Urinary bladder (tissue), 3 donors: ENCODE measurements at regions not wholly inside any gene's neighbourhood (a gene's known extent, or its start where the extent isn't known, plus 50 kb on each side); places are given as distances from the start of the nearest gene placed in this dataset.
"Not testable (repeated sequence)": the region's sequence is repeated elsewhere in the genome, so short reads cannot be mapped to it uniquely, and the experiment has no call there.

ENCODE experiments used
- DNase-seq: peaks from one replicate; pipeline ENCODE4 v3.0.0-alpha.2; 2015; ENCODE audit errors: extremely low spot score
- H3K27ac ChIP-seq: one replicate; pipeline ENCODE4 v1.5.1; 2013; ENCODE audit warnings: low read depth, mild to moderate bottlenecking, moderate library complexity
- H3K36me3 ChIP-seq: one replicate; pipeline ENCODE4 v1.6.1; 2013; ENCODE audit warnings: mild to moderate bottlenecking, moderate library complexity; ENCODE audit not compliant: insufficient read depth
- H3K4me1 ChIP-seq: one replicate; pipeline ENCODE4 v1.6.1; 2013; ENCODE audit warnings: mild to moderate bottlenecking, moderate library complexity; ENCODE audit not compliant: insufficient read depth
- H3K4me3 ChIP-seq: one replicate; pipeline ENCODE4 v1.5.1; 2013; ENCODE audit warnings: low read depth, low read length
- WGBS: extraction: QIAGEN DNeasy Blood & Tissue Kit; methylation state at CpG from one replicate; pipeline ENCODE4 v1.1.7; 2013; 5-methylcytosine and 5-hydroxymethylcytosine counted together
- donor health status: healthy with polysubstance abuse.
- donor health status: healthy.

DNA sequence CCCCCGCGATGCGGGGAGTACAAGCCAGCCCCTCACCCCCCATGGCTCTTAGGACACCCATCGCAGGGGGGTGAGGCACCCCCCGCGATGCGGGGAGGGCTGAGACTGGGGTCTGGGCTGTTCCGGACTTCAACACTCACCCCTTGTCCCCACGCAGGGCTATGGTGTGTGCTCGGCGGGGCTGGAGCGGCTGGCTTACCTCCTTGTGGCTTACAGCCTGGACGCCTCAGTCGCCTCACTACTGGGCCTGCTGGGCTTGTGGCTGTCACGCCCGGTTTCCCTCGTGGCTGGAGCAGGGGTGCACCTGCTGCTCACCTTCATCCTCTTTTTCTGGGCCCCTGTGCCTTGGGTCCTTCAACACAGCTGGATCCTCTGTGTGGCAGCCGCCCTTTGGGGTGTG lies 87.8 kb upstream of the HMX1 start:
- not testable (repeated sequence) for H3K36me3 ChIP-seq, DNase-seq, H3K4me1 ChIP-seq, H3K4me3 ChIP-seq, H3K27ac ChIP-seq
- WGBS: 72% methylated on average over 18 of the region's 18 CpGs

DNA sequence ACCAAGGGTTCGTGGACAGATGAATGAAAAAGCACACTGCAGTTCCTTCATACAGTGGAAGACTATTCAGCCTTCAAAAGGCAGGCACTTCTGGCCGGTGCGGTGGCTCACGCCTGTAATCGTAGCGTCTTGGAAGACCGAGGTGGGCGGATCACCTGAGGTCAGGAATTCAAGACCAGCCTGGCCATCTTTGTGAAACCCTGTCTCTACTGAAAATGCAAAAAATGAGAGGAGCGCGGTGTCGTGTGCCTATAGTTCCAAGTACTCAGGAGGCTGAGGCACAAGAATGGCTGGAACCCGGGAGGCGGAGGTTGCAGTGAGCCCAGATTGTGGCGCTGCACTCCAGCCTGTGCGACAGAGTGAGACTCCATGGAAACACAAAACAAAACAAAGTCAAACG lies 82.4 kb upstream of the HMX1 start:
- H3K4me3 ChIP-seq: not testable (repeated sequence)

DNA sequence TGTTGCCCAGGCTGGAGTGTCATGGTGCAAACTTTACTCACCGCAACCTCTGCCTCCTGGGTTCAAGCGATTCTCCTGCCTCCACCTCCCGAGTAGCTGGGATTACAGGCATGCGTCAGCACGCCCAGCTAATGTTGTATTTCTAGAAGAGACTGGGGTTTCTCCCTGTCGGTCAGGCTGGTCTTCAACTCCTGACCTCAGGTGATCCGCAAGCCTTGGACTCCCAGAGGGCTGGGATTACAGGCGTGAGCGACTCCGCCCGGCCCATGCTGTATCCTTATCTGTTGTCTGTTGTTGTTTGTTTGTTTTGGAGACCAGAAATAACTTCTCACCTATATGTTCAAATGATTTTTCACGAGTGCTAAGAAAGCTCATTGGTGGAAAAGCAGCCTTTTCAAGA lies 81.2 kb upstream of the HMX1 start:
- DNase-seq, H3K36me3 ChIP-seq, H3K27ac ChIP-seq, H3K4me1 ChIP-seq, H3K4me3 ChIP-seq: not testable (repeated sequence)
- WGBS: 84% methylated on average over 12 of the region's 12 CpGs

More for the DNA sequence above, 82.4 kb upstream of the HMX1 start:
- H3K4me1 ChIP-seq, H3K36me3 ChIP-seq, H3K27ac ChIP-seq, DNase-seq: not testable (repeated sequence)
- WGBS: 89% methylated on average over 16 of the region's 16 CpGs

DNA sequence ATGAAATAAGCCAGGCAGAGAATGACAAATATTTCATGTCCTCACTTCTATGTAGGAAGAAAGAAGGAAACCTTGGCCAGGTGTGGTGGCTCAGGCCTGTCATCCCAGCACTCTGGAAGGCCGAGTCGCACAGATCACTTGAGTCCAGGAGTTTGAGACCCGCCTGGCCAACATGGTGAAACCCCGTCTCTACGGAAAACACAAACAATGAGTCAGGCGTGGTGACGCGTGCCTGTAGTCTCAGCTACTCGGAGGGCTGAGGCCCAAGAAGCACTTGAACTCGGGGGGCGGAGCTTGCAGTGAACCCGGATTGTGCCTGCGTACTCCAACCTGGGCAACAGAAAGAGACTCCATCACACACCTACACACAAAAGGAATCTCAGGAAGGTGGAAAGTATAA lies 80.5 kb upstream of the HMX1 start:
- not testable (repeated sequence) for DNase-seq, H3K36me3 ChIP-seq, H3K4me3 ChIP-seq, H3K4me1 ChIP-seq, H3K27ac ChIP-seq
- WGBS: 80% methylated on average over 13 of the region's 13 CpGs

DNA sequence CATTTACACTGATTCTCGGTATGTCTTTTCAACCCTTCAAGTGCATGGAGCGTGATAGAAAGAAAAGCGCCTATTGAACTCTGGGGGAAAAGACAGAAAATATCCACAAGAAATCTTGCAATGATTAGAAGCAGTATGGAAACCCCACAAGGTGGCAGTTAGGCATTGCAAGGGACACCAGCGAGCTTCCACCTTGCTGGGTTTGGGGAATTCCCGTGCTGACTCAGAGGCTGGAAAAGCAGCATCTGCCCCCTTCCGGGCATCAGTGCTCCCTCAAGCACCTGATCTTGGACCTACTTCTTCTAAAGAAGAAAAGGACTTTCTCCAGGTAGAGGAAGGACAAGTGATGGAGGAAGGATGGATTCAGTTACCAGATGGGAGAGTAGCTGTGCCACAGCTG lies 73.9 kb upstream of the HMX1 start:
- 76% methylated on average over 6 of the region's 6 CpGs for whole genome bisulfite sequencing
- not testable (repeated sequence) for H3K4me1 ChIP-seq, DNase-seq, H3K27ac ChIP-seq, H3K4me3 ChIP-seq, H3K36me3 ChIP-seq

DNA sequence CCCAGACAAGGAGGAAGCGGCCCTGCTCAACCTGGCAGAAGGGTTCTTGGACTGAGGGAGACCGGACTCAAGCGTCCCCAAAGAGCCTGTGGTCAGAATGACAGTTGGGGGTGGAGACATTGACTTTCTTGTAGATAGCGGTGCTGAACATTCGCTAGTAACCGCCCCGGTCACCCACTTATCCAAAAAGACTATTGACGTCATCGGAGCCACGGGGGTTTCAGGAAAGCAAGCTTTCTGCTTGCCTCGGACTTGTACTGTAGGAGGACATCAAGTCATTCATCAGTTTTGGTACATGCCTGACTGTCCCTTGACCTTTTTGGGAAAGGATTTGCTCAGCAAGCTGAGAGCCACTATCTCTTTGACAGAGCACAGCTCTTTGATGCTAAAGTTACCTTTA lies 71.7 kb upstream of the HMX1 start:
- DNase-seq, H3K27ac ChIP-seq, H3K4me3 ChIP-seq, H3K36me3 ChIP-seq, H3K4me1 ChIP-seq: not testable (repeated sequence)
- WGBS: 81% methylated on average over 11 of the region's 11 CpGs

DNA sequence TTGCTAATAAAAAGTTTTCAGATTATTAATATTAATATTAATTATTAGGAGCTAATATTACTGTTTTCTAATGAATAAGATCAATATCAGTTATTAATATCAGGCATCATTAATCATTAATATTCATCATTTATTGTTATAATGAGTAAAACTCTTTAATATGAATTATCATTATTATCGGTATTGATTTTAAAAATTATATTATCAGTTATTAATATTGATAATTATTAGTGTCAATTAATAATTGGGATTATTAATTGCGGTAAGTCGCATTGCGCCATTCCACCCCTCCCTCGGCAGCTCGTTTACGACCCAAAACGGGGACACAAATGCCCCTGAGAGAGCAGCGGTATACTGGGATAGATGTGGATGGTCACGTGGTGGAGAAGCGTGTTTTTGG lies 70.4 kb upstream of the HMX1 start:
- H3K4me3 ChIP-seq, DNase-seq, H3K4me1 ChIP-seq, H3K36me3 ChIP-seq, H3K27ac ChIP-seq: not testable (repeated sequence)
- 89% methylated on average over 11 of the region's 11 CpGs for WGBS

DNA sequence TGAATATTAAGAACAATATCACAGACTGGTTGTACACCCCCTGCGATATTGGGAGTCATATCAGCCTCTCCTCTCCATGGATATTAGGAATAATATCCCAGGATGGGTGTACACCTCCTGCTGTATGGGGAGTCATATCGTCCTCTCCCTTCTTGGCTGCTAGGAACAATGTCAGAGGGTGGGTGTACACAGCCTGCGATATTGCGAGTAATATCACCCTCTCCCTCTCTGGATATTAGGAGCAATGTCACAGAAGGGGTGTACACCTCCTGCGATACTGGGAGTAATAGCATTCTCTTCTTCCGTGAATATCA lies 69.8 kb upstream of the HMX1 start:
- WGBS: 74% methylated on average over 6 of the region's 6 CpGs
- DNase-seq, H3K27ac ChIP-seq, H3K4me1 ChIP-seq, H3K36me3 ChIP-seq, H3K4me3 ChIP-seq: not testable (repeated sequence)

DNA sequence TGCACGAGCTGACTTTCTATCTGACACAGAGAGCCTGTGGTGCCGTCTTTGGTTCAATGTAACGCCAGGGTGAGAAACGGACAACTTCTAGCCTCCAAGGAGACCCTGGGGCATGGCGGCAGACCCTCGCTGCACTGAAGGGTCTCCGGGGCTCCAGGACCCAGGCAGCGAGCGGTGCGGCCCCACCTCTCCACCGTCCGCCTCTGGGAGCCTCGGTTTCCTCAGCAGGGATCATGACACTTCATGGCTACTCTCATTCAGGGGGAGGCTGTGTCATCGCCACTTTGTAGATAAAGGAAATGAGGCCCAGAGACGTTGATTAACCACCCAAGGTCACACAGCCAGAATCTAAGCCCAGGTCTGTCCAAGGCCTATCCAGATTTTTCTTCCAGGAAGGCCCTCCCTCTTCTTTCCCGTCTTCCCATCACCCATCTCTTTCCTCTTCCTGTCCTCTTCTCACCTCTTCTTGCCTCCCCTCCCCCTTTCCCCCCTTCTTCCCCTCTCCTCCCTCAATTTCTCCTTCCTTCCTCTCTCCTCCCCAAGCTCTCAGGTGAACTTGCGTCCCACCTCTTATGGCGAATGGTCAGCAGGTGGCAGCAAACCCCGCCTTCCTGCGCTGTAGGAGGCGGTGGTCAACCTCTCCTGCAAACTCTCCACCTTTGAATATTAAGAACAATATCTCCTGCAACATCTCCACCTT lies 69.3 kb upstream of the HMX1 start:
- DNase-seq: no peak
- H3K27ac ChIP-seq: no peak overlapping the region
- no peaks in the 10 kb centered on the region for H3K4me1 ChIP-seq
- H3K36me3 ChIP-seq: no peaks in the 10 kb centered on the region
- WGBS: 66% methylated on average over 21 of the region's 21 CpGs
- H3K4me3 ChIP-seq: no peak overlapping the region

DNA sequence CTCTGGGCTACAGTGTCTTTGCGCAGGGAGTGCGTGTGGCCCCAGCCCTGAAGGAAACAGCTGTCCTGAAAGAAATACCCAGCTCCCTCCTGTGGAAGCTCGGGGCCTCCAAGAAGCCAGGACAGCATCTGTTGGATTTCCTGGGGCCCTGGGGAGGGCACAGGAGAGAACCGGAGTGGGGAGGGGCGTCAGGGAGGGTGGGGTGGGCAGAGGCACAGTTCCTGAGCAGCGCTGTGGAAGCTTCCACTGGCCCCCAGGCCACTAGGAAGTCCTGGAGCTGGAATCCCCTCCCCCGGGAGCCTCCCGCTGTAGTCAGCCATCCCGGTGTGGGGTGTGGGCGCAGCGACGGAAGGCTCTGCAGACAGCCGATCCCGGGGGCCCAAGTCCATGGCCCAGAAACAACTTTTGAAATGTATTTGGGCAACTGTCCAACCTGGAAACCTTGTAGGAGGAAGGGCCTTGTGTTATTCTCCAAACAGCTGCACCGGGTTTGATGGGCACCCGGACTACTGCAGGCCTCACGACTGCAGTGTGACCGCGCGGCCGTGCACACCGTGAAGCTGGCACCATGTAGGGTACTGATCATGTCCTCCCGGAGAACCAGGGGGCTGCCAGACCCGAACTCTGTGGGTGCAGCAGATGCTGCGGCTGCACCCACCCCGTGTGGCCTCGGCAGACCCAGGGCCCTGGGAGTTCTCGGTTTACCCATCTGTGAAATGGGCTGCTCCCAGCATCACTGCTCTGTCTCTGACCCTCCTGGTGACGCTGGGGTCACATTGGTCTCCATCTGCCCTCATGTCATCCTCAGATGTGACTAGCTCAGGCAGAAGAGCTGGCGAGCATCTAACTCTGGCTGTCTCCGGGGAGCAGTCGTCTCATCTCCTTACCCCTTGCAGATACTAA lies 68.5 kb upstream of the HMX1 start:
- H3K36me3 ChIP-seq: no peaks in the 10 kb centered on the region
- H3K27ac ChIP-seq: no peak overlapping the region
- 32% methylated on average over 32 of the region's 32 CpGs for WGBS
- DNase-seq: peak; percentile 42
- no peak overlapping the region for H3K4me3 ChIP-seq
- no peaks in the 10 kb centered on the region for H3K4me1 ChIP-seq

DNA sequence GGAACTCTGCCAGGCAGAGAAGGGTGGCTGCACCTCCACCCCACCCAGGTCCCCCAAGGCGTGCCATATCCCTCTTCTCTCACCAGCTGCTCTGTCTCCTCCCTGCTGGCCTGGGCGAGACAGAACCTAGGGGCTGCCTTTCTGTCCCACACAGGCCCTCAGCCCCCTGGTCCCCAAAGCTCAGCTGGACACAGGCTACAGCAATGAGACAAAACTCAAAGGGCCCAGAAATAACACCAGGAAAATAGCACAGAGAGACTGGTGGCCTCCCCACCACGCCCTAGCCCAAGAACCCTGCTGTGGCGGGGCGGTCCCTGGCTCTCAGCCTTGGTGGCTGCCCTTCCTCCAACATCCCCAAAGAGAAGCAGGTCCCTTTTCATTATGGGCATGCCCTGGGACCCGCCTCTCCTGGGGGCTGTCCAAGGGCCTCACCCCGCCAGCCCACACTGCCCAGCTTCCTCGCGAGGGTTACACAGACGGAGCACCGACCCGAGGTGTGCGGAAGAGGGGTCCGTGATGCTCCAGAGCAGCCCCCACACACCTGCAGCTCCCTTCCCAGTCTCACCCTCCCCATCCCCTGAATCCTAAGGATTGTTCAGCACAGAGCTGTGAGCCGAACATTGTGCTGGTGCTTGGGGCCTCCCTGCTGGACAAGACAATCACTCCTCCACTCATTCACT lies 67.7 kb upstream of the HMX1 start:
- H3K27ac ChIP-seq: no peak overlapping the region
- 29% methylated on average over 15 of the region's 15 CpGs for WGBS
- no peak overlapping the region for H3K4me3 ChIP-seq
- no peak for DNase-seq
- H3K4me1 ChIP-seq: no peaks in the 10 kb centered on the region
- no peaks in the 10 kb centered on the region for H3K36me3 ChIP-seq

DNA sequence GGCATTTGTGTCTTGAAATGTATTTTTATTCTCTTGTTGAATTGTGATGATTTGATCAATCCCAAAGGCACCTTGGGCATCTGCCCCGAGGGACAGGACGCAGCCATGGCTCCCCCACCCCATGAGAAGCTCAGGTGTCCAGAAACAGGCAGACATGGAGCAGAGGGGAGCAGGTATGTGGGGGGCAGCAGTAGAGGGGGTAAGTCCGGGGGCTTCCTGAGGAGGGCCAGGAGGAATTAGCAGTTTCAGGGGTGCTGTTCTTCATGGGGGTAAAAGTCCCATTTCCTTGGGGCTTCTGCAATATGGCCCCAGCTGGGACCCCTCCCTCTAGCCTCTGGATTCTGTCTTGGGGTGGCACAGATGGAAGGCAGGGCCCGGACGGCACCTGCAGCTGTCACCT lies 67.0 kb upstream of the HMX1 start:
- DNase-seq: no peak
- WGBS: 74% methylated on average over 5 of the region's 5 CpGs
- H3K36me3 ChIP-seq: no peaks in the 10 kb centered on the region

DNA sequence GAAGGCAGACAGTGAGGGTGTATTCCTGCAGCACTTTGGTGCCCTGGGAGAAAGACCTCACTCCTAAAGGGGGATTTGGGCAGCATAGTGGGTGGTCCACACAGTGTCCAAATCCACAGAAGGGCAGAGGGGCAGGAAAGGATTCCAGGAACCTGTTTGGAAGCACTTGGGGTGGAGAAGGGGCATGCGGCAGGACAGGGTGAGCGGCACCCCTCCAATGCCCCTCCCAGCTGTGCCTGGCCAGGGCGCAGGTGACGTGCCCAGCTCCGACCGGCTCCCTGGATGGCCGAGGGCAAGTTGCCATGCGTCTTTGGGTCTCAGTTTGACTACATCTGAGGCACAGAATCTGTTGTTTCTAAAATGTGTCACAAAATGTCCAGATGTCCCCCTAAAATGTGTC lies 66.5 kb upstream of the HMX1 start:
- DNase-seq: no peak
- 85% methylated on average over 8 of the region's 8 CpGs for WGBS

More for the DNA sequence above, 67.0 kb upstream of the HMX1 start:
- no peaks in the 10 kb centered on the region for H3K4me1 ChIP-seq
- H3K4me3 ChIP-seq: no peak overlapping the region
- no peak overlapping the region for H3K27ac ChIP-seq

DNA sequence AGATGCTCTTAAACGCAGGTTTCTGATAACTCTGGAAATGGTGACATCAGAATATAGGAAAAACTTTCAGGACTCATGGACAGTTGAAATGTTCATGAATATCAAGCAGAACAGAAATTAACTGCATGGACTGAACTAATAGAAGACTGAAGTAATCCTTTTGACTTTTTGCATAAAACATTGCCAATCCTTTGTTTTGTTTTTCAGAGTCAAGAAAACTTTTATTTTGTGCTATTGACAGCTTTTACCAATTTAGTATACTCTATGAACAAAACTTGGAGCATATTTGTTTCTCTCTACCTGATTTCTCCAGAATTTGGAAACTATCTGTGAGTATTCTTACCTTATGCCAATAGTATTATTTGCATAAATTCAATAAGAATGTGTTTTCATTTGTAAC lies 61.2 kb upstream of the HMX1 start:
- no peaks in the 10 kb centered on the region for H3K4me1 ChIP-seq
- 74% methylated on average over 1 of the region's 1 CpG for WGBS
- H3K27ac ChIP-seq: no peak overlapping the region
- no peak for DNase-seq
- H3K4me3 ChIP-seq: no peak overlapping the region
- H3K36me3 ChIP-seq: no peaks in the 10 kb centered on the region

More for the DNA sequence above, 66.5 kb upstream of the HMX1 start:
- H3K4me1 ChIP-seq: no peaks in the 10 kb centered on the region
- H3K4me3 ChIP-seq: no peak overlapping the region
- H3K36me3 ChIP-seq: no peaks in the 10 kb centered on the region
- no peak overlapping the region for H3K27ac ChIP-seq
